H9 (cell line): ENCODE measurements at regions not wholly inside any gene's neighbourhood (a gene's known extent, or its start where the extent isn't known, plus 50 kb on each side); places are given as distances from the start of the nearest gene placed in this dataset.

Source experiments
- DNase-seq: peaks from one replicate; pipeline ENCODE4 v3.0.0-alpha.2; 2017
- H2AFZ ChIP-seq: one replicate; pipeline ENCODE4 v1.6.1; 2013; ENCODE audit warnings: mild to moderate bottlenecking, low read length, control low read depth, moderate library complexity
- H2AK5ac ChIP-seq: 2 replicates; pipeline ENCODE4 v1.6.1; 2013; ENCODE audit warnings: low read length, control low read depth, mixed read lengths; ENCODE audit not compliant: insufficient read length
- H2BK120ac ChIP-seq: one replicate; pipeline ENCODE4 v1.6.1; 2013; ENCODE audit warnings: low read depth, mild to moderate bottlenecking, low read length, control low read depth, inconsistent platforms; ENCODE audit not compliant: poor library complexity, severe bottlenecking
- H2BK12ac ChIP-seq: 2 replicates; pipeline ENCODE4 v1.6.1; 2013; ENCODE audit warnings: low read length, control low read depth, mixed read lengths, low read depth; ENCODE audit not compliant: insufficient read length
- H2BK15ac ChIP-seq: 2 replicates; pipeline ENCODE4 v1.6.1; 2013; ENCODE audit warnings: low read depth, low read length, control low read depth
- H2BK20ac ChIP-seq: one replicate; pipeline ENCODE4 v1.6.1; 2013; ENCODE audit warnings: low read depth, mild to moderate bottlenecking, low read length, control low read depth, inconsistent platforms; ENCODE audit not compliant: poor library complexity, severe bottlenecking
- H2BK5ac ChIP-seq: 2 replicates; pipeline ENCODE4 v1.6.1; 2013; ENCODE audit warnings: low read length, control low read depth, mixed read lengths; ENCODE audit not compliant: insufficient read length
- H3K14ac ChIP-seq: 2 replicates; pipeline ENCODE4 v1.6.1; 2013; ENCODE audit warnings: low read length, control low read depth; ENCODE audit not compliant: insufficient read depth
- H3K18ac ChIP-seq: 2 replicates; pipeline ENCODE4 v1.6.1; 2013; ENCODE audit warnings: low read depth, mild to moderate bottlenecking, mixed read lengths, low read length, control low read depth; ENCODE audit not compliant: insufficient read length
- H3K23ac ChIP-seq: 2 replicates; pipeline ENCODE4 v1.6.1; 2013; ENCODE audit warnings: low read length, control low read depth, mixed read lengths, low read depth; ENCODE audit not compliant: insufficient read length
- H3K23me2 ChIP-seq: 2 replicates; pipeline ENCODE4 v1.6.1; 2013; ENCODE audit warnings: low read depth, mild to moderate bottlenecking, mixed read lengths, low read length, control low read depth; ENCODE audit not compliant: insufficient read length, poor library complexity, severe bottlenecking
- H3K27ac ChIP-seq: 2 replicates; pipeline ENCODE4 v1.5.1; 2013; ENCODE audit warnings: low read length, control low read depth, mixed read lengths, low read depth; ENCODE audit not compliant: insufficient read length
- H3K27me3 ChIP-seq: 2 replicates; pipeline ENCODE4 v1.6.1; 2013; ENCODE audit warnings: low read length, control low read depth, inconsistent platforms; ENCODE audit not compliant: insufficient read depth
- H3K4ac ChIP-seq: 2 replicates; pipeline ENCODE4 v1.6.1; 2013; ENCODE audit warnings: low read depth, mild to moderate bottlenecking, control low read depth, inconsistent platforms, low read length, moderate library complexity
- H3K4me1 ChIP-seq: 2 replicates; pipeline ENCODE4 v1.6.1; 2013; ENCODE audit warnings: low read length, control low read depth, inconsistent platforms; ENCODE audit not compliant: insufficient read depth
- H3K4me2 ChIP-seq: 2 replicates; pipeline ENCODE4 v1.6.1; 2013; ENCODE audit warnings: low read length, control low read depth, mixed read lengths; ENCODE audit not compliant: insufficient read length, insufficient read depth
- H3K56ac ChIP-seq: 2 replicates; pipeline ENCODE4 v1.6.1; 2013; ENCODE audit warnings: low read depth, mild to moderate bottlenecking, mixed read lengths, low read length, control low read depth; ENCODE audit not compliant: insufficient read length
- H3K79me1 ChIP-seq: 2 replicates; pipeline ENCODE4 v1.6.1; 2013; ENCODE audit warnings: low read depth, mild to moderate bottlenecking, moderate library complexity, low read length, control low read depth, inconsistent platforms; ENCODE audit not compliant: insufficient read depth, poor library complexity, severe bottlenecking
- H3K79me2 ChIP-seq: 2 replicates; pipeline ENCODE4 v1.6.1; 2013; ENCODE audit warnings: low read length, control low read depth, inconsistent platforms; ENCODE audit not compliant: insufficient read depth
- H3K9ac ChIP-seq: 2 replicates; pipeline ENCODE4 v1.6.1; 2013; ENCODE audit warnings: low read length, control low read depth, mixed read lengths; ENCODE audit not compliant: insufficient read length; ENCODE audit errors: extremely low read depth
- H3K9me3 ChIP-seq: one replicate; pipeline ENCODE4 v1.6.1; 2013; ENCODE audit warnings: low read depth, low read length, inconsistent platforms; ENCODE audit not compliant: control insufficient read depth
- H3T11ph ChIP-seq: one replicate; pipeline ENCODE4 v1.6.1; 2013; ENCODE audit warnings: mild to moderate bottlenecking, low read length, control low read depth, inconsistent platforms
- H4K20me1 ChIP-seq: one replicate; pipeline ENCODE4 v1.6.1; 2013; ENCODE audit not compliant: control insufficient read depth, insufficient read length, insufficient read depth
- H4K5ac ChIP-seq: 2 replicates; pipeline ENCODE4 v1.6.1; 2013; ENCODE audit warnings: low read depth, mild to moderate bottlenecking, mixed read lengths, low read length, control low read depth; ENCODE audit not compliant: insufficient read length
- H4K8ac ChIP-seq: replicated peaks from 2 replicates; pipeline ENCODE4 v1.6.1; 2013; ENCODE audit warnings: low read length, control low read depth, mixed read lengths, low read depth; ENCODE audit not compliant: insufficient read length
- H4K91ac ChIP-seq: 2 replicates; pipeline ENCODE4 v1.6.1; 2013; ENCODE audit warnings: low read depth, mild to moderate bottlenecking, moderate library complexity, mixed read lengths, low read length, control low read depth; ENCODE audit not compliant: insufficient read length
- H3K27ac Mint-ChIP-seq, 3 experiments: 2 replicates in 2 of 3; 3 replicates in 1 of 3; pipeline ENCODE4 v1.8.0; 2020 to 2021; ENCODE audit warnings: mixed read lengths in 3 of 3, mild to moderate bottlenecking in 1 of 3, moderate library complexity in 1 of 3
- H3K27me3 Mint-ChIP-seq: 2 replicates; pipeline ENCODE4 v1.8.0; 2021; ENCODE audit warnings: low read depth, mild to moderate bottlenecking, moderate library complexity, mixed read lengths
- H3K36me3 Mint-ChIP-seq, 3 experiments: 2 replicates in 2 of 3; 3 replicates in 1 of 3; pipeline ENCODE4 v1.8.0; 2020 to 2021; ENCODE audit warnings: low read depth in 3 of 3, mixed read lengths in 3 of 3; ENCODE audit not compliant: insufficient read depth in 1 of 3
- H3K4me1 Mint-ChIP-seq, 2 experiments: 2 replicates each; pipeline ENCODE4 v1.8.0; 2020; ENCODE audit warnings: mixed read lengths in 2 of 2
- H3K4me3 Mint-ChIP-seq, 2 experiments: 2 replicates in 1 of 2; 3 replicates in 1 of 2; pipeline ENCODE4 v1.8.0; 2020 to 2021; ENCODE audit warnings: mild to moderate bottlenecking in 2 of 2, mixed read lengths in 2 of 2, moderate library complexity in 1 of 2
- H3K9me3 Mint-ChIP-seq, 2 experiments: 2 replicates in 1 of 2; 3 replicates in 1 of 2; pipeline ENCODE4 v1.8.0; 2020; ENCODE audit warnings: mild to moderate bottlenecking in 2 of 2, mixed read lengths in 2 of 2, moderate library complexity in 1 of 2
- WGBS: extraction: QIAGEN DNeasy Blood & Tissue Kit; methylation state at CpG from one replicate; pipeline ENCODE4 v1.1.7; 2013; ENCODE audit warnings: missing lambda C conversion rate, low lambda C conversion rate, mixed read lengths; ENCODE audit not compliant: insufficient read length; ENCODE audit errors: extremely low coverage; 5-methylcytosine and 5-hydroxymethylcytosine counted together
- TF ChIP-seq, protein P1 (sequence below): fragments of 200-600 bp; sonication (generic); conservative IDR thresholded peaks from 3 replicates; pipeline ENCODE4 v1.8.0; 2021; ENCODE audit warnings: antibody characterized with exemption, mild to moderate bottlenecking

DNA sequence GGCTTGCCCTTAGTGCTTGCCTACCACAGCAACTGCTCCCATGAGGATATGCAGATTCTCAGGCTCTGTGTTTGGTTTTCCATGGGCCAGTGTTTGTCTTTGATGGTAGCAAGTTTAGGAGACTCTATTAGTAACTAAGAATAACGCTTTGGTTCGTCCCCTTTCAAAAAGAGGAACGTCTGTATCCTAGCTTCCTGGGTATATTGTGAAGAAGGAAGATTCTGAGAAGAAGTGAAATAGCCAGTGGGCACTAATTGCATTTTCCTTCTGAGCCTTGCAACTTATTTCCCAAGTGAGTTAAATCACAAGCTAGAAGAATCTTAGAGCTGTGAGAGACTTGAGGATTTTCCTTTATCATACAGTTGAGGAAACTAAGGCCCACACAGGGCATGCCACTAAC lies 376.8 kb downstream of the PIK3R1 start:
- Histone ChIP-seq H2BK12ac (no peak overlapping the region), H3K14ac (no peak overlapping the region), H3K9me3 (peaks cover 13% of the 10 kb centered on the region), H2AK5ac (no peak overlapping the region), H2BK5ac (no peak overlapping the region), H4K5ac (no peak overlapping the region), H2AFZ (no peak overlapping the region), H4K8ac (no peak overlapping the region), H3K18ac (no peak overlapping the region), H3K27ac (no peak overlapping the region), H3K79me2 (no peaks in the 10 kb centered on the region), H3K23me2 (no peaks in the 10 kb centered on the region), H3K4ac (no peak overlapping the region), H4K20me1 (no peaks in the 10 kb centered on the region), H4K91ac (no peak overlapping the region), H3K23ac (no peak overlapping the region), H3K4me2 (no peak overlapping the region), H3K4me1 (no peaks in the 10 kb centered on the region), H3K56ac (no peak overlapping the region), H3K9ac (no peak overlapping the region), H3K79me1 (no peaks in the 10 kb centered on the region), H3K27me3 (no peaks in the 10 kb centered on the region), H3T11ph (no peak overlapping the region), H2BK120ac (no peak overlapping the region), H2BK15ac (no peak overlapping the region), H2BK20ac (no peak overlapping the region)
- Mint-ChIP-seq H3K9me3 (peaks cover 7 to 11% of the 10 kb centered on the region in 2 experiments), H3K36me3 (peaks cover 0 to 19% (median 3%) of the 10 kb centered on the region in 3 experiments; a peak in 4 of 7 replicates), H3K27me3 (no peaks in the 10 kb centered on the region; the same call in 1 of the 2 replicates), H3K4me1 (no peaks in the 10 kb centered on the region), H3K4me3 (no peak overlapping the region), H3K27ac (no peak overlapping the region)
- TF ChIP-seq, protein P1, sequence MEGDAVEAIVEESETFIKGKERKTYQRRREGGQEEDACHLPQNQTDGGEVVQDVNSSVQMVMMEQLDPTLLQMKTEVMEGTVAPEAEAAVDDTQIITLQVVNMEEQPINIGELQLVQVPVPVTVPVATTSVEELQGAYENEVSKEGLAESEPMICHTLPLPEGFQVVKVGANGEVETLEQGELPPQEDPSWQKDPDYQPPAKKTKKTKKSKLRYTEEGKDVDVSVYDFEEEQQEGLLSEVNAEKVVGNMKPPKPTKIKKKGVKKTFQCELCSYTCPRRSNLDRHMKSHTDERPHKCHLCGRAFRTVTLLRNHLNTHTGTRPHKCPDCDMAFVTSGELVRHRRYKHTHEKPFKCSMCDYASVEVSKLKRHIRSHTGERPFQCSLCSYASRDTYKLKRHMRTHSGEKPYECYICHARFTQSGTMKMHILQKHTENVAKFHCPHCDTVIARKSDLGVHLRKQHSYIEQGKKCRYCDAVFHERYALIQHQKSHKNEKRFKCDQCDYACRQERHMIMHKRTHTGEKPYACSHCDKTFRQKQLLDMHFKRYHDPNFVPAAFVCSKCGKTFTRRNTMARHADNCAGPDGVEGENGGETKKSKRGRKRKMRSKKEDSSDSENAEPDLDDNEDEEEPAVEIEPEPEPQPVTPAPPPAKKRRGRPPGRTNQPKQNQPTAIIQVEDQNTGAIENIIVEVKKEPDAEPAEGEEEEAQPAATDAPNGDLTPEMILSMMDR = no peak
- WGBS = no CpG with 5 or more reads among the region's 3 CpGs
- no peak for DNase-seq
